ENCODE measurements at regions not wholly inside any gene's neighbourhood (a gene's known extent, or its start where the extent isn't known, plus 50 kb on each side); places are given as distances from the start of the nearest gene placed in this dataset.

- no peak for TF ChIP-seq POLR2AphosphoS5 (IDR thresholded peaks at IDR 0.05)
- no peak for TF ChIP-seq CTCF (IDR thresholded peaks at IDR 0.05)
- TF ChIP-seq EP300 (IDR thresholded peaks at IDR 0.05), result no peak
- no peak for TF ChIP-seq POLR2A (IDR thresholded peaks at IDR 0.05)
Observed at GRCh38 chr12:84136862-84137367, 775.7 kb downstream of the SLC6A15 start.

All from sigmoid colon (tissue), 4 donors.